VCaP (cell line): ENCODE measurements at regions not wholly inside any gene's neighbourhood (a gene's known extent, or its start where the extent isn't known, plus 50 kb on each side); places are given as distances from the start of the nearest gene placed in this dataset.

Experiments
- H3K27ac ChIP-seq: fragments of 450-650 bp; 2 replicates; pipeline ENCODE4 v1.5.1; 2017
- CTCF ChIP-seq: fragments of 450-650 bp; conservative IDR thresholded peaks from 2 replicates; pipeline ENCODE4 v1.5.1; 2017; ENCODE audit warnings: mild to moderate bottlenecking, moderate library complexity

GRCh38 chr1:31524186-31524901, 52.0 kb upstream of the TINAGL1 start:
- no peak overlapping the region for H3K27ac ChIP-seq

More at GRCh38 chr1:31524186-31524901, 52.0 kb upstream of the TINAGL1 start:
- no peak for TF ChIP-seq CTCF
